Spleen (tissue), 11 donors: ENCODE measurements at regions not wholly inside any gene's neighbourhood (a gene's known extent, or its start where the extent isn't known, plus 50 kb on each side); places are given as distances from the start of the nearest gene placed in this dataset.

Experiments
- DNase-seq: peaks from one replicate; pipeline ENCODE4 v3.0.0-alpha.2; 2020
- H3K27ac ChIP-seq, 8 donors: fragments of 200-600 bp; sonication (generic) in 7 of 8; 1 replicate in 4 of 8; 2 replicates in 4 of 8; pipeline versions ENCODE4 v1.5.0 to v1.8.0; 2016 to 2021; ENCODE audit warnings: inconsistent platforms in 4 of 8, mild to moderate bottlenecking in 4 of 8, moderate library complexity in 1 of 8
- H3K27me3 ChIP-seq, 7 donors: fragments of 200-600 bp; sonication (generic) in 6 of 7; replicated peaks in 1 of 7; 1 replicate in 4 of 7; 2 replicates in 3 of 7; pipeline versions ENCODE4 v1.5.0 to v1.8.0; 2016 to 2021; ENCODE audit warnings: inconsistent platforms in 3 of 7, mild to moderate bottlenecking in 1 of 7
- H3K36me3 ChIP-seq, 6 donors: fragments of 200-600 bp; sonication (generic) in 5 of 6; 1 replicate in 4 of 6; 2 replicates in 2 of 6; pipeline versions ENCODE4 v1.5.0 to v1.8.0; 2016 to 2021; ENCODE audit warnings: inconsistent platforms in 2 of 6
- H3K4me1 ChIP-seq, 6 donors: fragments of 200-600 bp; sonication (generic) in 5 of 6; 1 replicate in 3 of 6; 2 replicates in 3 of 6; pipeline versions ENCODE4 v1.5.0 to v1.8.0; 2016 to 2021; ENCODE audit warnings: inconsistent platforms in 3 of 6
- H3K4me3 ChIP-seq, 8 donors: fragments of 200-600 bp; sonication (generic) in 7 of 8; 1 replicate in 4 of 8; 2 replicates in 4 of 8; pipeline versions ENCODE4 v1.5.0 to v1.8.0; 2016 to 2021; ENCODE audit warnings: inconsistent platforms in 4 of 8, mild to moderate bottlenecking in 4 of 8, moderate library complexity in 2 of 8
- H3K9me3 ChIP-seq, 8 donors: fragments of 200-600 bp; sonication (generic) in 7 of 8; 1 replicate in 4 of 8; 2 replicates in 4 of 8; pipeline versions ENCODE4 v1.5.0 to v1.8.0; 2016 to 2021; ENCODE audit warnings: inconsistent platforms in 4 of 8
- POLR2A ChIP-seq, 3 donors: fragments of 450-650 bp; IDR thresholded peaks; one replicate each; pipeline ENCODE4 v1.5.1; 2017; ENCODE audit warnings: antibody characterized with exemption in 3 of 3, mild to moderate bottlenecking in 1 of 3
- POLR2AphosphoS5 ChIP-seq, 3 donors: sonication (generic); formaldehyde crosslinking; IDR thresholded peaks; one replicate each; pipeline ENCODE4 v1.5.1; 2017; ENCODE audit warnings: antibody characterized with exemption in 3 of 3
- WGBS, 5 donors: extraction: QIAGEN DNeasy Blood & Tissue Kit in 3 of 5; methylation state at CpG; one replicate each; pipeline versions ENCODE4 v1.1.5 to v1.1.7; 2013 to 2018; 5-methylcytosine and 5-hydroxymethylcytosine counted together
- intact Hi-C: fragments of 100-400 bp; cut with DNase I; formaldehyde crosslinking; loops from one replicate; pipeline ENCODE4 v1.15.0; 2023; ENCODE audit warnings: low total_unique reads
- TF ChIP-seq, protein P1 (sequence below), 11 experiments: fragments of 200-600 bp in 7 of 11; fragments of 450-650 bp in 4 of 11; sonication (generic) in 4 of 11; IDR thresholded peaks in 8 of 11; conservative IDR thresholded peaks in 3 of 11; 1 replicate in 7 of 11; 2 replicates in 4 of 11; pipeline versions ENCODE4 v1.4.0 to v1.8.0; 2016 to 2021; ENCODE audit warnings: antibody characterized with exemption in 11 of 11, inconsistent platforms in 4 of 11, mild to moderate bottlenecking in 1 of 11
- donor health status: healthy with polysubstance abuse.
- donor health status: DM: no; HTN: no; CAD: no; lungs with moderate emphysema.
- donor health status: DM: no; HTN: no; CAD: no.
- donor health status: Bipolar disorder and iron deficiency.
- donor health status: healthy.
- donor health status: DM: no; HTN: no; CAD: no.
- donor health status: DM: yes; HTN: yes; CAD: no.

DNA sequence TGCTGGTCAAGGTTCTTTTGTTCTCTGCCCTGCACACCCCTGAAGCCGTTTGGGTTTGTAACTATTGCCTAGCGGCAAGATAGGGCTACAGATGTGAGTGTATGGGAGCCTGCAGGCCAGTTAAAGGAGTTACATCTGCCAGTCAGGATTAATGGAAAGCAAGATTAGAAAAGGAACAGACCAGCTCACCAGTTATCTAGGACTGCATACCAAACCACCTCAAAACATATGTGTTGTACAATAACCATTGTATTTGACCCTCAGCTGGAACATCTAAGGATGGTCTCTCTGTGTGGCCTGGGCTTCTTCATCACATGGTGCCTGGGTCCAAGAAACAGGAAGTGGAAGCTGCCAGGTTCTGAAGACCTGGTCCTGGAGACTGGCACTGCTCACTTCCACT, 52.5 kb upstream of the FBXO28 start:
- Histone ChIP-seq H3K4me3 (no peak overlapping the region), H3K9me3 (peaks cover 0 to 5% (median 0%) of the 10 kb centered on the region in 8 donors), H3K27ac (no peak overlapping the region), H3K27me3 (no peaks in the 10 kb centered on the region), H3K36me3 (no peaks in the 10 kb centered on the region), H3K4me1 (no peaks in the 10 kb centered on the region)
- intact Hi-C loops: no loop called here
- DNase-seq: no peak
- TF ChIP-seq, protein P1, sequence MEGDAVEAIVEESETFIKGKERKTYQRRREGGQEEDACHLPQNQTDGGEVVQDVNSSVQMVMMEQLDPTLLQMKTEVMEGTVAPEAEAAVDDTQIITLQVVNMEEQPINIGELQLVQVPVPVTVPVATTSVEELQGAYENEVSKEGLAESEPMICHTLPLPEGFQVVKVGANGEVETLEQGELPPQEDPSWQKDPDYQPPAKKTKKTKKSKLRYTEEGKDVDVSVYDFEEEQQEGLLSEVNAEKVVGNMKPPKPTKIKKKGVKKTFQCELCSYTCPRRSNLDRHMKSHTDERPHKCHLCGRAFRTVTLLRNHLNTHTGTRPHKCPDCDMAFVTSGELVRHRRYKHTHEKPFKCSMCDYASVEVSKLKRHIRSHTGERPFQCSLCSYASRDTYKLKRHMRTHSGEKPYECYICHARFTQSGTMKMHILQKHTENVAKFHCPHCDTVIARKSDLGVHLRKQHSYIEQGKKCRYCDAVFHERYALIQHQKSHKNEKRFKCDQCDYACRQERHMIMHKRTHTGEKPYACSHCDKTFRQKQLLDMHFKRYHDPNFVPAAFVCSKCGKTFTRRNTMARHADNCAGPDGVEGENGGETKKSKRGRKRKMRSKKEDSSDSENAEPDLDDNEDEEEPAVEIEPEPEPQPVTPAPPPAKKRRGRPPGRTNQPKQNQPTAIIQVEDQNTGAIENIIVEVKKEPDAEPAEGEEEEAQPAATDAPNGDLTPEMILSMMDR (IDR thresholded peaks at IDR 0.05 in 8 of 11, conservative IDR thresholded peaks at IDR 0.05 in 3 of 11): no peak
- WGBS, 5 donors: 58 to 69% (median 63%) methylated on average over 2 of the region's 2 CpGs

DNA sequence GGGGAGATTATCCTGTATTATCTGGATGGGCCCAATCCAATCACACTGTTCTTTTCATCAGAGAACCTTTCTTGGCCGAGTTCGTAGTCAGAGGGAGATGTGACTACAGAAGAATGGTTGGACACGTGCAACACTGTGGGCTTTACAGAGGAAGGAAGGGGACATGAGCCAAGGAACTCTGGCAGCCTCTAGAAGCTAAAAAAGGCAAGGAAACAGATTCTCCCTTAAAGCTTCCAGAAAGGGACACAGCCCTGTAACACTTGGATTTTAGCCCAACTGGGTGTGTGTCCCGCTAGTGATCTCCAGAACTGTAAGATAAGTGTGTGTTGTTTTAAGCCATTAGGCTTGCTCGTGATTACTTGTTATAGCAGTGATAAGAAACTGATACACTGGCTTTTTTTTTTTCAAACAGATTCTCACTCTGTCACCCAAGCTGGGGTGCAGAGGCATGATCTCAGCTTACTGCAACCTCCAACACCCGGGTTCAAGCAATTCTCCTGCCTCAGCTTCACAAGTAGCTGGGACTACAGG, 53.9 kb upstream of the FBXO28 start:
- H3K27ac ChIP-seq: no peak overlapping the region
- TF ChIP-seq, protein P1 (IDR thresholded peaks at IDR 0.05 in 8 of 11, conservative IDR thresholded peaks at IDR 0.05 in 3 of 11): no peak
- TF ChIP-seq POLR2A (IDR thresholded peaks at IDR 0.05) (no peak), POLR2AphosphoS5 (IDR thresholded peaks at IDR 0.05) (no peak)
- H3K9me3 ChIP-seq: peaks cover 0 to 5% (median 0%) of the 10 kb centered on the region in 8 donors
- no peaks in the 10 kb centered on the region for H3K4me1 ChIP-seq
- WGBS, 5 donors: 79 to 88% (median 85%) methylated on average over 6 of the region's 6 CpGs
- no peaks in the 10 kb centered on the region for H3K36me3 ChIP-seq
- intact Hi-C loops: no loop called here
- H3K27me3 ChIP-seq: no peaks in the 10 kb centered on the region
- no peak overlapping the region for H3K4me3 ChIP-seq
- no peak for DNase-seq

DNA sequence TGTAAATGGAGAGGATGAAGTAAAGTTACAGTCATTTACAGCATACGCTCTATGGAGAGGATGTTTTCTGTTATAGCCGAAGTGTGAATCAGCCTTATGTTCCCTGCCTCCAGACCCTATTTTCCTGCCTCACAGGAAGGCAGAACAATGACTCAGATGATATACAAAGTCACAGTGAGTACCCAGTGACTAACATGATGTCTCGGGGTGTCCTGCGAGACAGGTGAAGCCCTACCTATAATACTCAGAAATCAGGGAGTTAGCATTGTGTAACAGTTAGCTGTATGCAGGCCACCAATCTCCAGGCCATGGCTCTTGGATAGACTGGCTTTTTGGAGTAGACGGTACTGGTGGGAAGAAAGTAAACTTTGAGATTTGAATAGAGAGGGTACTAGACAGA, 55.6 kb upstream of the FBXO28 start:
- TF ChIP-seq POLR2AphosphoS5 (IDR thresholded peaks at IDR 0.05) (no peak), POLR2A (IDR thresholded peaks at IDR 0.05) (no peak)
- TF ChIP-seq, protein P1 (IDR thresholded peaks at IDR 0.05 in 8 of 11, conservative IDR thresholded peaks at IDR 0.05 in 3 of 11): no peak
- DNase-seq: no peak
- H3K4me3 ChIP-seq: no peak overlapping the region
- no peaks in the 10 kb centered on the region for H3K4me1 ChIP-seq
- no peaks in the 10 kb centered on the region for H3K27me3 ChIP-seq
- H3K9me3 ChIP-seq: peaks cover 0 to 5% (median 0%) of the 10 kb centered on the region in 8 donors
- no peaks in the 10 kb centered on the region for H3K36me3 ChIP-seq
- 88 to 93% (median 91%) methylated on average over 5 of the region's 5 CpGs for WGBS, 5 donors
- intact Hi-C loops: no loop called here
- H3K27ac ChIP-seq: no peak overlapping the region

DNA sequence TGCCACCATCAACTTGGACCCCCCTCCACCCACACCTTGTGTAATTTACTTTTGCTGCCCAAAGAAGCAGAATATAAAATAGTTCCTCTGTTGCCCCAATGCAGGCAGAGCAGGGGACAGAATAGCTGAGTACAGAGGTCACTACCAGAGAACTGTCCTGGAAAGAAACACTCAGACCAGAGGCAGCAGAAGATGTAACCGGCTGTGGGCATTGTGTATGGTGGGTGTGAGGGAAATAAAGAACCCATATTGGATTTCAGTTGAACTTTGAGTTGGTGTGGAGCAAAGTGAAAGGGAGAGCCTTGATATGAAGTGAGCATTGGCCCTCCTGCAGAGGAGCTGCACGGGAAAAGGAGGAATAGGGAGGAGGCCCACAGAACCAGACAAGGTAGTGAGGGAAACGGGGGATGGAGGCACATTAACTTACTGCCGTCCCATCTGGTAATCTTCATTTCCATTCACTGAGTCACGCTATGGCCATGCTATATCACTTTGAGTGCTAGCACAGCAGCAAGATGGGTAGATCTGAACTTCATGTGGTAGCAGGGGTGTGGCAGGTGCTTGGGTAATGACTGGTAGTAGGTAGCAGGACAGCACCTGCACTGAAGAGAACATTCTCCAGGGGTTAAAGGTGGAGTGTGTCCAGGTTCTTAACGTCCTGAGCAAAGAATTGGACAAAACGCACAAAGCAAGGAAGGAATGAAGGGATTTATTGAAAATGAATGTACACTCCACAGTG, 56.3 kb upstream of the FBXO28 start:
- WGBS, 5 donors: 80 to 89% (median 86%) methylated on average over 7 of the region's 7 CpGs
- intact Hi-C loops: no loop called here

More for the DNA sequence above, 56.3 kb upstream of the FBXO28 start:
- Histone ChIP-seq H3K27ac (no peak overlapping the region), H3K4me3 (no peak overlapping the region), H3K36me3 (no peaks in the 10 kb centered on the region), H3K9me3 (peaks cover 0 to 5% (median 0%) of the 10 kb centered on the region in 8 donors), H3K27me3 (no peaks in the 10 kb centered on the region), H3K4me1 (no peaks in the 10 kb centered on the region)
- TF ChIP-seq, protein P1 (IDR thresholded peaks at IDR 0.05 in 8 of 11, conservative IDR thresholded peaks at IDR 0.05 in 3 of 11): no peak
- TF ChIP-seq POLR2A (IDR thresholded peaks at IDR 0.05) (no peak), POLR2AphosphoS5 (IDR thresholded peaks at IDR 0.05) (no peak)
- no peak for DNase-seq
